Globus pallidus (tissue), 1 donor: ENCODE measurements at regions not wholly inside any gene's neighbourhood (a gene's known extent, or its start where the extent isn't known, plus 50 kb on each side); places are given as distances from the start of the nearest gene placed in this dataset.

Source experiments
- DNase-seq: peaks from one replicate; pipeline ENCODE4 v3.0.0-alpha.2; 2015; ENCODE audit warnings: low spot score

- DNase-seq, result no peak
Measured at GRCh38 chr15:62573876-62574275, 408.8 kb upstream of the C2CD4B start.

- no peak for DNase-seq
Measured at GRCh38 chr15:62578546-62578945, 413.5 kb upstream of the C2CD4B start.

DNA sequence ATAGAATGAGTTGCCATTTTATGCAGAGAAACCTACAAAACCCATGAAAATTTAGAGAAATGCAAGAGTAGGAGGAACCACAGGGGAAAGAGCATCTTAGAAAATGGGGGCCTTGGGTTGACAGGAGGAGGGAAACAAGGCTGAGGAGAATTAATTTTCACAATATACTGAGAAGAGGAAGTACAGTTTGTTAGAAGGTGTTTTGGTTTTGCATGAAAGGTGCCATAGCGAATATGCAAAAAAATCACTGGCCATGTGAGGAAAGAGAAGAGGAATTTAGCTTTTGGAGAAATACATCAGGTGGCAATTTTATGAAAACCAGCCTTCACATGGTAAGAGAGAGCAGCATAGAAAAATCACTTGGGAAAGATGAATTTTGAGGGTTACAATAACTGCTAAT, 413.9 kb upstream of the C2CD4B start:
- no peak for DNase-seq

DNA sequence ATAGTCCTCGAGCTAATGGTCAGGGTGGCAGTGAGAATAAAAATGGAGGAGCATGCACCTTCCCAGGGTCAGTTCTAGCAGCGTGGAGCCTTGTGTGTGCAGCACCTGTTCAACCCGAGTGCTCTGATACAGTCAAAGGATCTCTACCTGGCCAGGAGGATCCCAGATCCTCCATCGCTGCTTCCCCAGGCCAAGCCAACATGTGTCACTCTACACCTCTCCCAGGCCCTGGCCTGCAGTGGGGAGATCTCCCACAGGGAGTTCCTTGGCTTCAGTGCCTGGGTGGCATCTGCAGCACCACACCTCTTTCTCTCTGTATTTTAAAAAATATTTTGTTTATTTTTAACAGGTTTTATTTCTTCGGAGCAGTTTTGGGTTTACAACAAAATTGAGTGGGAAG, 414.8 kb upstream of the C2CD4B start:
- no peak for DNase-seq

- DNase-seq, result no peak
Measured at GRCh38 chr15:62582580-62582979, 417.5 kb upstream of the C2CD4B start.

GRCh38 chr15:62584301-62585235, 419.5 kb upstream of the C2CD4B start:
- no peak for DNase-seq

- no peak for DNase-seq
Measured at GRCh38 chr15:62588938-62589670, 424.0 kb upstream of the C2CD4B start.

- DNase-seq, result no peak
Measured at GRCh38 chr15:62591842-62592838, 427.1 kb upstream of the C2CD4B start.

DNA sequence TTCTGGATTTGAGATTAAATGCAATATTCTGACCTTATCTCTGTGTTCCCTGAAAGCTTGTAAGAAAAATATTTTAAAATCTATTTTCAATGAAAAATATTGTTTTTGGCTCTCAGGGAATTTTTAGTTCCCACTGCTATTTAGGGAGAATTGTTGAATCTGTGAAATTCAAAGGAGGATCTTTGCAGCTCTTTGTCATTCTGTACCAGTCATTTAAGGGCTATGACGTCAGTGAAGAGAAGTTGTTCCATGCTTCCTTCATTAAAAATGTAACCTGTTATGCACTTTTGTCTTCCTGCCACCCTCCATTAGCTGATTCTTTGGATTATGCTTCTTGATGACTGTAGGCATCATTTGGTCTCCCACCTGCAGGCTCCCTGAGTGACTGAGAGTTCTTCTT, 427.8 kb upstream of the C2CD4B start:
- DNase-seq, result no peak

- DNase-seq, result no peak
Measured at GRCh38 chr15:62593681-62594399, 428.8 kb upstream of the C2CD4B start.

DNA sequence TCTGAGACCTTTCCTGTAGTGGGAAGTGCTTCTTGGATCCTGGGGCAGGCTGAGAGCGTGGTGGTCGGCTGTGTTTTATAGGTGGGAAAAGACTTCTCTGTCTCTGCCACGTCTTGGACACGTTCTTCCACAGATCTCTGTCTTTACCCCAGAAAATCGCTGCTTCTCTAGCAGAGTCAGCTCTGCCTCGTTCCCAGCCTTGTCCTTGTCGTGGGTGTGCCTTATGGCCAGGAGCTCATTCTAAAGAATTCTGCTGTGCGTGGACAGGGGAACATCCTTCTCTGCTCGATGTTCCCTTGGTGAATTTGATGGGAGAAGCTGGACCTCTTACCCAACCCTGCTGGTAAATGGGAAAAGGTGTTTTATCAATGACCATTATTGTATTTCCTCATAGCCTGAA, 433.1 kb upstream of the C2CD4B start:
- no peak for DNase-seq

GRCh38 chr15:62599791-62600777, 435.0 kb upstream of the C2CD4B start:
- no peak for DNase-seq

- no peak for DNase-seq
Measured at GRCh38 chr15:62601777-62602545, 436.9 kb upstream of the C2CD4B start.

GRCh38 chr15:62603742-62604141, 438.7 kb upstream of the C2CD4B start:
- DNase-seq, result no peak

DNA sequence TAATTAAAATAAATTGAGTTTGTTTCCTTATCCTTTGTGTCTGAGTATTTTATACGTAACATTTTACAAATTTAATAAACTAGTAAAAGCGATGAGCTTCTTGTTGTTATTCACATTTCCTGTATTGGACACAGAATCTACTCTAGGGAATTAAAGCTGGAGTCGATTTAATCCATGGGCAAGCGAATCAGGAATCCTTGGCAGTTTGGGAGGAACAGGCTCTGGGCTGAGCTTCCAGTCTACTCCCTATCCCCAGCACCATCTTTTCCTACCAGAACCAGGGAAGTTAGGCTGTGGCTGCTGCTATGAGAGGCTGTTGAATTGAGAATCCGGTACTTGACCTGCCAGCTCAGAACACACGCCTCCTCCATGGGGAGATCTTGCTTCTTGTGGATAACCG, 437.3 kb upstream of the TPM1 start:
- DNase-seq, result no peak

DNA sequence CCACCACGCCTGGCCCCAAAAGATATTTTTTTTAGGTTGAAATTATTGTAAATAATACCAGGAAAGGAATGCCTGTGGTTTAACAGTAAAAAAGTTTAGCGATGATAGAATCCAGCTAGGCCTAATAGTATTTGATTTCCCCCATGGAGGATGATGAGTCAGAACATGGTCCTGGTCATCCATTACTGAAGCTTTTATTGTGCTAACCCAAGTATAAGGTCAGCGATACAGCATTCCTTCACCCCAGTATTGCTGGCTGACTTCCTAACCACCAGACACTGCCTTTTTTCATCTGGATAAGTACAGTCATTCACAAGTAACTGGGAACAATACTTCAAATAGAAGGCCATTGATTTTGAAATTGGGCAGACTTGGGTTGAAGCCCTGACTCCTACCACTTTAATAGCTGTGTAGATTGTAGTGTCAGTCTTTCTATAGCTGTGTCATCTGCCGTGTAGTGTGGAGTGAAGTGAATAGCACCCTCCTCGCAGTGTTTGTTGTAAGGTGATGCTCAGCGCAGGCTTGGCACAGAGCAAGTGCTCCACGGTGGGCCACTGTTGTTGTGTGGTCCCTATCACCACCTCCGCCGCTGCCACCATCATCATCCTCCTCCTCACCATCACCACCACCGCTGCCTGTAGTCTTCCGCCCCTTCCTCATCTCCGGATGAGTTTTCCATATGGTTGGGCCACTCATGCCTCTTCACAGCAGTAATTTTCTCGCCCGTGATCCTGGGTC, 436.0 kb upstream of the TPM1 start:
- DNase-seq, result peak; percentile 11

DNA sequence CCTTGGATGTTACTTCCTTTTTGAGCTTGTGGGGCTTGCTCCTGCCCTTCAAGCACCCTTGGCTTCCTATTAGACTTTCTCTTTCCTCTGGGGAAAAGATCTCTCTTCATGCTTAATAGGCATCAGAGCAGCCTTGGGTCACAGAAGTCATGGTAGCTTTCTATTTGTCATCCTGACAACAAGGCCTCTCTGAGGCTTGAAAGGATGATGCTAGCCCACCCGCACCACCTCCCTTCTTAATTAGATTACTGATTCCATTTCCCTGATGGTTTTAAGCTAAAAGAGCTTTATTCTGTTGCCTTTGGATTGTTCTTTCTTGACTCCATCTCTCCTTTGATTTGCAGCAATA, 435.5 kb upstream of the TPM1 start:
- DNase-seq, result no peak

DNA sequence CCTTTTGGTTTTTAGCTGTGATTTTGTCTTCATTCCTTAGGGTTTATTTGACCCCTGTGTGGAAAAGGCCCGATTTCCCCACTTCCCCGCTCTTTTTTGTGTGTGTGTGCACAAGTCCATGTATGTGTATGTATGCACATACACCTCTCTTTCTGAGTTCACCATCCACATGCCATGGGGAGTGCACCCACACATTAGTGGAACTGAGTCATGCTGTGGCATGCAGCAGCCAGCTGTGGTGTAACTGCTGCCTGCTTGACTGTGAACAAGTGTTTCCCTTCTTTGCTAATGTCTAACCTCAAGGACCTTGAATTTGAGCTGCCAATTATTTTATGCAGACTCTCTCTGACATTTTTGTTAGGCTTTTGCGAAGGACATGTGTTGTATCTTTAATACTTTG, 434.9 kb upstream of the TPM1 start:
- DNase-seq, result no peak

DNA sequence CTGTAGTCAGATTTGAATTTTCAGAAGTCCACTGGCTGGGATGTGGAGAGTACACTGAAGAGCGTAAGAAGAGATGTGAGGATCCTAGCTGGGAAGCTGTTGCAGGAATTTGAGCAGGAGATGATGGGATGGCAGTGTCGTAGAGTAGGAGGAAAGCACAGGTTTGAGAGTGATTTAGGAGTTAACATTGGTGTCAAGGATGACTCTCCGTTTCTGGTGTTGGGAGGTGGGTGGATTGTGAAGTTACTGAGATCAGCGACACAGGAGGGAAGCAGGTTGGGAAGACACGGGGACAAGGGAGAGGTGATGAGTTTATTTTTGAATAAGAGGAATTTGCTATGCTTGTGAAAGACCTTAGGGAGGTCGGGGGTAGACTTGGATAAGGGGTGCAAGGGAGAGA, 434.2 kb upstream of the TPM1 start:
- no peak for DNase-seq
